ENCODE measurements at regions not wholly inside any gene's neighbourhood (a gene's known extent, or its start where the extent isn't known, plus 50 kb on each side); places are given as distances from the start of the nearest gene placed in this dataset.
A peak's percentile ranks its signal among the peaks of the same experiment; 100 is the strongest.

GRCh38 chr12:3975652-3976051 is 102.5 kb upstream of the PARP11 start:
- Histone ChIP-seq H3K4me1 (ENCODE audit: control insufficient read depth in 2 of 2, insufficient read depth in 2 of 2, low read length in 2 of 2) (peaks cover 33 to 34% of the 10 kb centered on the region in 2 donors), H3K4me2 (replicated peaks; ENCODE audit: low read depth, low read length, poor library complexity, severe bottlenecking) (no peak overlapping the region), H3K9me3 (ENCODE audit: control extremely low read depth in 1 of 3, control insufficient read depth in 2 of 3, insufficient read depth in 1 of 3, low read length in 2 of 3) (no peaks in the 10 kb centered on the region), H3K4me3 (ENCODE audit: control extremely low read depth in 1 of 5, extremely low read depth in 1 of 5, insufficient read depth in 1 of 5, low read depth in 2 of 5, low read length in 4 of 5) (no peak overlapping the region), H4K20me1 (ENCODE audit: control insufficient read depth, insufficient read depth, low read length, poor library complexity, severe bottlenecking) (no peaks in the 10 kb centered on the region), H3K27ac (ENCODE audit: low read length in 2 of 2) (no peak overlapping the region), H3K9ac (ENCODE audit: low read length) (no peak overlapping the region), H3K79me2 (ENCODE audit: control insufficient read depth, insufficient read depth, low read length) (no peaks in the 10 kb centered on the region), H3K36me3 (replicated peaks in 1 of 2; ENCODE audit: control extremely low read depth in 1 of 2, control insufficient read depth in 1 of 2, extremely low read depth in 1 of 2, insufficient read depth in 2 of 2, low read length in 1 of 2) (no peaks in the 10 kb centered on the region), H3K27me3 (replicated peaks in 1 of 4; ENCODE audit: control extremely low read depth in 1 of 4, control insufficient read depth in 3 of 4, insufficient read depth in 4 of 4, low read length in 3 of 4) (no peaks in the 10 kb centered on the region), H2AFZ (ENCODE audit: insufficient read depth, low read depth, low read length, poor library complexity, severe bottlenecking) (no peak overlapping the region)
- ATAC-seq (ENCODE audit: low read depth) (no peak), DNase-seq (no peak)
- Mint-ChIP-seq H3K9me3 (ENCODE audit: insufficient read depth) (no peaks in the 10 kb centered on the region), H3K4me1 (peaks cover 31% of the 10 kb centered on the region), H3K27me3 (peaks cover 12% of the 10 kb centered on the region), H3K4me3 (no peak overlapping the region), H3K27ac (no peak overlapping the region)
- TF ChIP-seq CTCF (IDR thresholded peaks at IDR 0.05) = no peak
- ChIA-PET CTCF (interaction anchor here (1.0 to 1.4 kb wide), 2 partner anchors 31 to 301 kb away, joined by 3 read pairs; no protein-coding TSS in a partner anchor), POLR2A (no interaction called here)
- intact Hi-C loops (cut with micrococcal nuclease) = no loop called here
- WGBS (ENCODE audit: insufficient coverage) = no CpG with 5 or more reads among the region's 3 CpGs

- Histone ChIP-seq H3K4me2 (replicated peaks; ENCODE audit: low read depth, low read length, poor library complexity, severe bottlenecking) (peak overlapping the region; percentile 42), H3K79me2 (ENCODE audit: control insufficient read depth, insufficient read depth, low read length) (no peaks in the 10 kb centered on the region), H3K27me3 (replicated peaks in 1 of 4; ENCODE audit: control extremely low read depth in 1 of 4, control insufficient read depth in 3 of 4, insufficient read depth in 4 of 4, low read length in 3 of 4) (no peaks in the 10 kb centered on the region), H2AFZ (ENCODE audit: insufficient read depth, low read depth, low read length, poor library complexity, severe bottlenecking) (no peak overlapping the region), H4K20me1 (ENCODE audit: control insufficient read depth, insufficient read depth, low read length, poor library complexity, severe bottlenecking) (no peaks in the 10 kb centered on the region), H3K9ac (ENCODE audit: low read length) (no peak overlapping the region), H3K36me3 (replicated peaks in 1 of 2; ENCODE audit: control extremely low read depth in 1 of 2, control insufficient read depth in 1 of 2, extremely low read depth in 1 of 2, insufficient read depth in 2 of 2, low read length in 1 of 2) (no peaks in the 10 kb centered on the region), H3K9me3 (ENCODE audit: control extremely low read depth in 1 of 3, control insufficient read depth in 2 of 3, insufficient read depth in 1 of 3, low read length in 2 of 3) (no peaks in the 10 kb centered on the region), H3K4me3 (ENCODE audit: control extremely low read depth in 1 of 5, extremely low read depth in 1 of 5, insufficient read depth in 1 of 5, low read depth in 2 of 5, low read length in 4 of 5) (no peak overlapping the region), H3K4me1 (ENCODE audit: control insufficient read depth in 2 of 2, insufficient read depth in 2 of 2, low read length in 2 of 2) (peaks cover 33 to 34% of the 10 kb centered on the region in 2 donors), H3K27ac (ENCODE audit: low read length in 2 of 2) (no peak overlapping the region)
- Mint-ChIP-seq H3K9me3 (ENCODE audit: insufficient read depth) (no peaks in the 10 kb centered on the region), H3K4me1 (peaks cover 31% of the 10 kb centered on the region), H3K27ac (peak overlapping the region; percentile 65), H3K27me3 (peaks cover 10% of the 10 kb centered on the region), H3K4me3 (peak overlapping the region; percentile 67)
- peak; percentile 51 for ATAC-seq (ENCODE audit: low read depth)
- ChIA-PET CTCF (interaction anchor here (1.2 kb wide), 1 partner anchor 302 kb away, joined by 4 read pairs; no protein-coding TSS in a partner anchor), POLR2A (no interaction called here)
- TF ChIP-seq EZH2 (IDR thresholded peaks at IDR 0.05; ENCODE audit: borderline replicate concordance, insufficient read depth, low read depth, low read length, poor library complexity, severe bottlenecking) (no peak), CTCF (IDR thresholded peaks at IDR 0.05) (no peak)
- peak; percentile 53 for DNase-seq
- intact Hi-C loops (cut with micrococcal nuclease) = no loop called here
- 33% methylated on average over 2 of the region's 8 CpGs for WGBS (ENCODE audit: insufficient coverage)
Observed at GRCh38 chr12:3974883-3975282, 101.7 kb upstream of the PARP11 start.
